D341Med (cell line): ENCODE measurements at regions not wholly inside any gene's neighbourhood (a gene's known extent, or its start where the extent isn't known, plus 50 kb on each side); places are given as distances from the start of the nearest gene placed in this dataset.

ENCODE experiments used
- DNase-seq: peaks from one replicate; pipeline ENCODE4 v3.0.0; 2012; ENCODE audit warnings: low spot score

- no peak for DNase-seq
Measured at GRCh38 chr2:217160103-217160743, 300.4 kb upstream of the TNP1 start.

- no peak for DNase-seq
Measured at GRCh38 chr2:217158928-217159327, 299.1 kb upstream of the TNP1 start.

- no peak for DNase-seq
Measured at GRCh38 chr2:217157581-217157980, 297.7 kb upstream of the TNP1 start.

- DNase-seq: no peak
Measured at GRCh38 chr2:217156801-217157200, 296.9 kb upstream of the TNP1 start.

- DNase-seq: no peak
Measured at GRCh38 chr2:217154923-217155322, 295.1 kb upstream of the TNP1 start.

GRCh38 chr2:217153510-217153909 is 293.6 kb upstream of the TNP1 start:
- no peak for DNase-seq

- no peak for DNase-seq
Measured at GRCh38 chr2:217152831-217153230, 293.0 kb upstream of the TNP1 start.

GRCh38 chr2:217151509-217152206 is 291.8 kb upstream of the TNP1 start:
- no peak for DNase-seq

GRCh38 chr2:217150236-217150635 is 290.4 kb upstream of the TNP1 start:
- no peak for DNase-seq

- no peak for DNase-seq
Measured at GRCh38 chr2:217149087-217149660, 289.3 kb upstream of the TNP1 start.

- DNase-seq: no peak
Measured at GRCh38 chr2:217147818-217148217, 288.0 kb upstream of the TNP1 start.

GRCh38 chr2:217146956-217147355 is 287.1 kb upstream of the TNP1 start:
- DNase-seq: no peak

GRCh38 chr2:217142649-217143266 is 282.9 kb upstream of the TNP1 start:
- no peak for DNase-seq

- DNase-seq: no peak
Measured at GRCh38 chr2:217138284-217138683, 278.4 kb upstream of the TNP1 start.

- no peak for DNase-seq
Measured at GRCh38 chr2:217127744-217128143, 267.9 kb upstream of the TNP1 start.

- no peak for DNase-seq
Measured at GRCh38 chr2:217125014-217125413, 265.1 kb upstream of the TNP1 start.

GRCh38 chr2:217124050-217124449 is 264.2 kb upstream of the TNP1 start:
- no peak for DNase-seq

- DNase-seq: no peak
Measured at GRCh38 chr2:217121565-217121964, 261.7 kb upstream of the TNP1 start.

- DNase-seq: no peak
Measured at GRCh38 chr2:217120429-217120828, 260.6 kb upstream of the TNP1 start.

GRCh38 chr2:217118559-217119284 is 258.9 kb upstream of the TNP1 start:
- no peak for DNase-seq

- no peak for DNase-seq
Measured at GRCh38 chr2:217117523-217117922, 257.7 kb upstream of the TNP1 start.

GRCh38 chr2:217116610-217117009 is 256.7 kb upstream of the TNP1 start:
- DNase-seq: no peak
